Astrocyte of the cerebellum (primary cell): ENCODE measurements at regions not wholly inside any gene's neighbourhood (a gene's known extent, or its start where the extent isn't known, plus 50 kb on each side); places are given as distances from the start of the nearest gene placed in this dataset.
A peak's percentile ranks its signal among the peaks of the same experiment; 100 is the strongest.

ENCODE experiments used
- DNase-seq: peaks from one replicate; pipeline ENCODE4 v3.0.0-alpha.2; 2011; ENCODE audit warnings: low read depth
- H3K4me3 ChIP-seq: 2 replicates; pipeline ENCODE4 v1.5.1; 2011; ENCODE audit warnings: mild to moderate bottlenecking, low read depth, low read length, moderate library complexity
- CTCF ChIP-seq: IDR thresholded peaks from 2 replicates; pipeline ENCODE4 v1.5.1; 2012; ENCODE audit warnings: low read length, low read depth, moderate library complexity, mild to moderate bottlenecking; ENCODE audit errors: missing control alignments
- in situ Hi-C: cut with HindIII; loops from 2 replicates; pipeline ENCODE4 v1.10.0; 2017; ENCODE audit warnings: low sequenced_read_pairs

DNA sequence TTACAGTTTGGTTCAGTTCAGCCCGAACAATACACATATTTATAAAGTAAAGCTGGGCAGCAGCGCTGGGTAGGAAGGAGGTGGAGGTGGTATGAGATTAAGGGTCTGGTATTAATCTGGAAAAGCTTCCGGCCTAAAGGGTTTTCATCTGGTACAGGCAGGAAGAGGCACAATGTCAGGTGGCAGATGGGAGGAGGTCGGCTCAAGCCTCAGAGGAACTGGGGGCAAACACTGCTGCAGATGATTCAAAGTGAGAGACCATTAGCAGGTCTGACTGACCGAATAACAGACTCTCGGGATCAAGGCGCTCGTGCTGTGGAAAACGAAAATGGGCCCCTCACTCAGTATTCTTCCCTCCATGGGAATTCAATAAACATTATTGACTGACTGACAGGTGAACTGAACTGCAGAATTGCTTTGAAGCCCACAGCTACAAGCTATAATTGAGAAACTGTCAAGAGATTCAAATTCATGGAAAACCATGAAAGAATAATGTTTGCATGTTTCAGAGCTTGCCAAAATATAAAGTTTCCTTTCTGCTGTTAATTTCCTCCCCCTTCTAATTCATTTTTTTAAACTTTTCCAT lies 75.3 kb downstream of the TMEM167A start:
- DNase-seq, result no peak
- TF ChIP-seq CTCF, result no peak
- no peak overlapping the region for H3K4me3 ChIP-seq
- in situ Hi-C loops, result no loop called here

- no peak for DNase-seq
- no peak overlapping the region for H3K4me3 ChIP-seq
- TF ChIP-seq CTCF, result no peak
- in situ Hi-C loops, result no loop called here
Observed at GRCh38 chr5:83000922-83001321, 76.3 kb downstream of the TMEM167A start.

- in situ Hi-C loops, result no loop called here
- peak; percentile 27 for DNase-seq
- TF ChIP-seq CTCF, result no peak
- H3K4me3 ChIP-seq, result no peak overlapping the region
Observed at GRCh38 chr5:83000428-83000827, 76.8 kb downstream of the TMEM167A start.

DNA sequence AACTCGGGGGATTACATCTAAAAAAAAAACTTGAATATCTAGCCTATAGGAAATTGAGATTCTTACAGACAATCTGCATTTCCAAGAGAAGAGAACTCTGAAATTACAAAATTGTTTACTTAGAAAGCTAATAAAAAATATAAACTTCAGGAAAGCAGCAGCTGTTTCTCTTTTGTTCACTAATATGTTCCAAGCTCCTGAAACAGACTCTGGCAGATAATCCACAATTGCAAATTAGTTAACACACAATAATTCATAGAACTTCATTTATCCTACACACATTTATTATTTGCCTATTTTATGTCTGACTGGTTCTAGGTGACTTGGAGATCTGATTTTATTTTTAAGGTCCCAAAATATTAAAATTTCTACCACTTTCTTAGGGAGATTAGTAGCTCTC lies 83.8 kb downstream of the TMEM167A start:
- DNase-seq, result no peak
- no peak overlapping the region for H3K4me3 ChIP-seq
- TF ChIP-seq CTCF, result no peak
- in situ Hi-C loops, result no loop called here

GRCh38 chr5:82992646-82993045 lies 84.5 kb downstream of the TMEM167A start:
- H3K4me3 ChIP-seq, result no peak overlapping the region
- in situ Hi-C loops, result no loop called here
- no peak for TF ChIP-seq CTCF
- no peak for DNase-seq

- in situ Hi-C loops, result no loop called here
- TF ChIP-seq CTCF, result no peak
- no peak overlapping the region for H3K4me3 ChIP-seq
- DNase-seq, result no peak
Observed at GRCh38 chr5:82991678-82992323, 85.4 kb downstream of the TMEM167A start.
